ENCODE measurements at regions not wholly inside any gene's neighbourhood (a gene's known extent, or its start where the extent isn't known, plus 50 kb on each side); places are given as distances from the start of the nearest gene placed in this dataset.

- TF ChIP-seq ZFX (IDR thresholded peaks at IDR 0.05) (no peak), CTCF (conservative IDR thresholded peaks at IDR 0.05) (no peak)
- H3K27ac ChIP-seq, result no peak overlapping the region
Measured at GRCh38 chr21:27511233-27511632, 544.3 kb upstream of the ADAMTS5 start.

- no peak overlapping the region for H3K27ac ChIP-seq
- no peak for TF ChIP-seq ZFX (IDR thresholded peaks at IDR 0.05)
- no peak for TF ChIP-seq CTCF (conservative IDR thresholded peaks at IDR 0.05)
Measured at GRCh38 chr21:27507695-27508094, 540.8 kb upstream of the ADAMTS5 start.

- TF ChIP-seq CTCF (conservative IDR thresholded peaks at IDR 0.05) (no peak), ZFX (IDR thresholded peaks at IDR 0.05) (no peak)
- no peak overlapping the region for H3K27ac ChIP-seq
Measured at GRCh38 chr21:27505516-27505915, 538.6 kb upstream of the ADAMTS5 start.

GRCh38 chr21:27502801-27503200, 535.9 kb upstream of the ADAMTS5 start:
- H3K27ac ChIP-seq, result no peak overlapping the region
- no peak for TF ChIP-seq CTCF (conservative IDR thresholded peaks at IDR 0.05)
- TF ChIP-seq ZFX (IDR thresholded peaks at IDR 0.05), result no peak

- TF ChIP-seq CTCF (conservative IDR thresholded peaks at IDR 0.05), result no peak
- no peak for TF ChIP-seq ZFX (IDR thresholded peaks at IDR 0.05)
- H3K27ac ChIP-seq, result no peak overlapping the region
Measured at GRCh38 chr21:27498025-27498424, 531.1 kb upstream of the ADAMTS5 start.

- no peak overlapping the region for H3K27ac ChIP-seq
- TF ChIP-seq ZFX (IDR thresholded peaks at IDR 0.05) (no peak), CTCF (conservative IDR thresholded peaks at IDR 0.05) (no peak)
Measured at GRCh38 chr21:27495836-27496235, 528.9 kb upstream of the ADAMTS5 start.

- TF ChIP-seq ZFX (IDR thresholded peaks at IDR 0.05) (no peak), CTCF (conservative IDR thresholded peaks at IDR 0.05) (no peak)
- H3K27ac ChIP-seq, result no peak overlapping the region
Measured at GRCh38 chr21:27493542-27493941, 526.7 kb upstream of the ADAMTS5 start.
